GM19452 (cell line): ENCODE measurements at regions not wholly inside any gene's neighbourhood (a gene's known extent, or its start where the extent isn't known, plus 50 kb on each side); places are given as distances from the start of the nearest gene placed in this dataset.

Experiments
- ATAC-seq: cut with Tn5 transposase; IDR thresholded peaks from one replicate; pipeline ENCODE4 v1.9.1; 2021; ENCODE audit not compliant: unreplicated experiment

- ATAC-seq, result no peak
These were observed 386.6 kb upstream of the POU3F1 start for GRCh38 chr1:38433084-38433722.

GRCh38 chr1:38431535-38432376 is 385.2 kb upstream of the POU3F1 start:
- ATAC-seq, result no peak

GRCh38 chr1:38430949-38431348 is 384.4 kb upstream of the POU3F1 start:
- no peak for ATAC-seq

- no peak for ATAC-seq
These were observed 378.1 kb upstream of the POU3F1 start for GRCh38 chr1:38424677-38425076.

- no peak for ATAC-seq
These were observed 374.1 kb upstream of the POU3F1 start for GRCh38 chr1:38420666-38421065.

GRCh38 chr1:38418195-38419030 is 371.8 kb upstream of the POU3F1 start:
- no peak for ATAC-seq

- no peak for ATAC-seq
These were observed 357.1 kb upstream of the POU3F1 start for GRCh38 chr1:38403667-38404066.

GRCh38 chr1:38402230-38402815 is 355.7 kb upstream of the POU3F1 start:
- no peak for ATAC-seq

GRCh38 chr1:38396606-38397005 is 350.0 kb upstream of the POU3F1 start:
- no peak for ATAC-seq

GRCh38 chr1:38394303-38394702 is 347.7 kb upstream of the POU3F1 start:
- ATAC-seq, result no peak

GRCh38 chr1:38392861-38393260 is 346.3 kb upstream of the POU3F1 start:
- no peak for ATAC-seq

GRCh38 chr1:38381256-38381655 is 334.7 kb upstream of the POU3F1 start:
- no peak for ATAC-seq

GRCh38 chr1:38376577-38376976 is 330.0 kb upstream of the POU3F1 start:
- no peak for ATAC-seq

GRCh38 chr1:38375035-38375434 is 328.4 kb upstream of the POU3F1 start:
- no peak for ATAC-seq

GRCh38 chr1:38371505-38371844 is 324.9 kb upstream of the POU3F1 start:
- ATAC-seq, result no peak

- no peak for ATAC-seq
These were observed 324.3 kb upstream of the POU3F1 start for GRCh38 chr1:38370716-38371504.

- no peak for ATAC-seq
These were observed 318.6 kb upstream of the POU3F1 start for GRCh38 chr1:38365242-38365641.

GRCh38 chr1:38361566-38361965 is 315.0 kb upstream of the POU3F1 start:
- no peak for ATAC-seq

GRCh38 chr1:38360807-38361206 is 314.2 kb upstream of the POU3F1 start:
- ATAC-seq, result no peak

- ATAC-seq, result no peak
These were observed 307.4 kb upstream of the POU3F1 start for GRCh38 chr1:38353956-38354355.

- ATAC-seq, result no peak
These were observed 306.3 kb upstream of the POU3F1 start for GRCh38 chr1:38352869-38353268.
